ENCODE measurements at regions not wholly inside any gene's neighbourhood (a gene's known extent, or its start where the extent isn't known, plus 50 kb on each side); places are given as distances from the start of the nearest gene placed in this dataset.

DNA sequence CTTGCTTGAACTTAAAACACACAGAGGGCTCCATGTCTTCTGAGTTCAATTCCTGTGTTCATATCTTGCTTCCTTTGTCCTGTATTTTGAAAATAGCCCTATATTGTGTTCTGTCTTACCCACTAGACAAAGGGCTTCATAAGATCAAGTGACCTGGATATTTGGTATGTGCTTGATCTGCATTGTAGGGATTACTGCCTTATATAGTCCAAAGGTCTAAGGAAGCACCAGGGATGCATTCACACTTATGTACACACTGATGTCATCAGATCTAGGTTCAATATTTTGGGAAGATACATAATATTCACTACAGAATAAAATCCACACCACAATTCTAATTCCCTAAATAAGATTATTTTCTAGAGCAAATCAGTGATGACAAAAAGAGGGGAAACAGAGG is 278.0 kb upstream of the KYNU start:
- no peaks in the 10 kb centered on the region for H3K36me3 ChIP-seq (ENCODE audit: control insufficient read depth in 4 of 4, insufficient read depth in 3 of 4, low read depth in 1 of 4, low read length in 3 of 4)
- no peak for DNase-seq (ENCODE audit: low spot score)
- no peak for TF ChIP-seq HNF4A (conservative IDR thresholded peaks at IDR 0.05)

GRCh38 chr2:142598846-142599245 is 278.6 kb upstream of the KYNU start:
- no peak overlapping the region for H3K4me3 ChIP-seq (ENCODE audit: low read depth in 1 of 3, low read length in 3 of 3)
- H3K9me3 ChIP-seq (ENCODE audit: control insufficient read depth in 4 of 4, low read length in 3 of 4): no peaks in the 10 kb centered on the region
- no peaks in the 10 kb centered on the region for H3K36me3 ChIP-seq (ENCODE audit: control insufficient read depth in 4 of 4, insufficient read depth in 3 of 4, low read depth in 1 of 4, low read length in 3 of 4)
- DNase-seq (ENCODE audit: low spot score): no peak
- no peak overlapping the region for H3K9ac ChIP-seq (ENCODE audit: low read depth in 1 of 2, low read length in 2 of 2)
- no peaks in the 10 kb centered on the region for H3K4me1 ChIP-seq (ENCODE audit: control insufficient read depth in 4 of 4, insufficient read depth in 4 of 4, low read length in 3 of 4)
- TF ChIP-seq JUND (IDR thresholded peaks at IDR 0.05) (no peak), FOXA1 (IDR thresholded peaks at IDR 0.05) (no peak), SP1 (IDR thresholded peaks at IDR 0.05) (no peak), HNF4G (IDR thresholded peaks at IDR 0.05) (no peak), REST (IDR thresholded peaks at IDR 0.05) (no peak), TAF1 (conservative IDR thresholded peaks at IDR 0.05) (no peak), RXRA (IDR thresholded peaks at IDR 0.05) (no peak), RAD21 (IDR thresholded peaks at IDR 0.05) (no peak)
- TF ChIP-seq, protein P1, sequence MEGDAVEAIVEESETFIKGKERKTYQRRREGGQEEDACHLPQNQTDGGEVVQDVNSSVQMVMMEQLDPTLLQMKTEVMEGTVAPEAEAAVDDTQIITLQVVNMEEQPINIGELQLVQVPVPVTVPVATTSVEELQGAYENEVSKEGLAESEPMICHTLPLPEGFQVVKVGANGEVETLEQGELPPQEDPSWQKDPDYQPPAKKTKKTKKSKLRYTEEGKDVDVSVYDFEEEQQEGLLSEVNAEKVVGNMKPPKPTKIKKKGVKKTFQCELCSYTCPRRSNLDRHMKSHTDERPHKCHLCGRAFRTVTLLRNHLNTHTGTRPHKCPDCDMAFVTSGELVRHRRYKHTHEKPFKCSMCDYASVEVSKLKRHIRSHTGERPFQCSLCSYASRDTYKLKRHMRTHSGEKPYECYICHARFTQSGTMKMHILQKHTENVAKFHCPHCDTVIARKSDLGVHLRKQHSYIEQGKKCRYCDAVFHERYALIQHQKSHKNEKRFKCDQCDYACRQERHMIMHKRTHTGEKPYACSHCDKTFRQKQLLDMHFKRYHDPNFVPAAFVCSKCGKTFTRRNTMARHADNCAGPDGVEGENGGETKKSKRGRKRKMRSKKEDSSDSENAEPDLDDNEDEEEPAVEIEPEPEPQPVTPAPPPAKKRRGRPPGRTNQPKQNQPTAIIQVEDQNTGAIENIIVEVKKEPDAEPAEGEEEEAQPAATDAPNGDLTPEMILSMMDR (IDR thresholded peaks at IDR 0.05; ENCODE audit: low read depth, low read length, missing input control): no peak
- TF ChIP-seq, protein P2, sequence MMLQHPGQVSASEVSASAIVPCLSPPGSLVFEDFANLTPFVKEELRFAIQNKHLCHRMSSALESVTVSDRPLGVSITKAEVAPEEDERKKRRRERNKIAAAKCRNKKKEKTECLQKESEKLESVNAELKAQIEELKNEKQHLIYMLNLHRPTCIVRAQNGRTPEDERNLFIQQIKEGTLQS (IDR thresholded peaks at IDR 0.05): no peak
- H3K27ac ChIP-seq (ENCODE audit: low read depth in 1 of 2, low read length in 2 of 2): no peak overlapping the region
- no peaks in the 10 kb centered on the region for H3K27me3 ChIP-seq (ENCODE audit: control insufficient read depth in 4 of 4, insufficient read depth in 4 of 4, low read length in 3 of 4)

More for the DNA sequence above, 278.0 kb upstream of the KYNU start:
- Histone ChIP-seq H3K4me3 (ENCODE audit: low read depth in 1 of 3, low read length in 3 of 3) (no peak overlapping the region), H3K9me3 (ENCODE audit: control insufficient read depth in 4 of 4, low read length in 3 of 4) (no peaks in the 10 kb centered on the region), H3K27me3 (ENCODE audit: control insufficient read depth in 4 of 4, insufficient read depth in 4 of 4, low read length in 3 of 4) (no peaks in the 10 kb centered on the region), H3K27ac (ENCODE audit: low read depth in 1 of 2, low read length in 2 of 2) (no peak overlapping the region), H3K9ac (ENCODE audit: low read depth in 1 of 2, low read length in 2 of 2) (no peak overlapping the region), H3K4me1 (ENCODE audit: control insufficient read depth in 4 of 4, insufficient read depth in 4 of 4, low read length in 3 of 4) (no peaks in the 10 kb centered on the region)

DNA sequence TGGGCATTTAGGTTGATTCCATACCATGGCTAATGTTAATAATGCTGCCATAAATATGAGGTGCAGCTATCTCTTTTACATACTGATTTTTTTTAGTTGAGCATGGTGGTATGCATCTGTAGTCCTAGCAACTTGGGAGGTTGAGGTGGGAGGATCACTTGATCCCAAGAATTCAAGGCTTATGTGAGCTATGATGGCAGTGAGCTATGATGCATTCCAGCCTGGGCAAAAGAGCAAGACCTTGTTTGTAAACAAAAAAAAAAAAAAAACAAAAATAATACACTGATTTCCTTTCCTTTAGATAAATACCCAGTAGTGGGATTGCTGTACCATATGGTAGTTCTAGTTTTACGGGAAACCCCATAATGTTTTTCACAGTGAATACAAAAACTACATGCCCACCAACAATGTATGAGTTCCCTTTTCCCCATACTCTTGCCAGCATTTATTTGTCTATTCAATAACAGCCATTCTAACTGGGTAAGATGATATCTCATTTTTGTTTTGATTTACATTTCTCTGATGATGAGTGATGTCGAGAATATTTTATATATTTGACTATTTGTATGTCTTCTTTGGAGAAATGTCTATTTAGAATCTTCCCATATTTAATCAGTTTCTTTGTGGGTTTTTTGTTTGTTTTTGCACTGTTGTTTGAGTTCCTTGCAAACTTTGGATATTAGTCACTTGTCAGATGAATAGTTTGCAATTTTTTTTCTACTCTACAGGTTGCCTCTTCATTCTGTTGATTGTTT is 281.0 kb upstream of the KYNU start:
- no peak for DNase-seq (ENCODE audit: low spot score)
- H3K9me3 ChIP-seq (ENCODE audit: control insufficient read depth in 4 of 4, low read length in 3 of 4): no peaks in the 10 kb centered on the region
- no peaks in the 10 kb centered on the region for H3K4me1 ChIP-seq (ENCODE audit: control insufficient read depth in 4 of 4, insufficient read depth in 4 of 4, low read length in 3 of 4)
- no peak overlapping the region for H3K9ac ChIP-seq (ENCODE audit: low read depth in 1 of 2, low read length in 2 of 2)
- no peak overlapping the region for H3K4me3 ChIP-seq (ENCODE audit: low read depth in 1 of 3, low read length in 3 of 3)
- H3K27me3 ChIP-seq (ENCODE audit: control insufficient read depth in 4 of 4, insufficient read depth in 4 of 4, low read length in 3 of 4): no peaks in the 10 kb centered on the region
- H3K36me3 ChIP-seq (ENCODE audit: control insufficient read depth in 4 of 4, insufficient read depth in 3 of 4, low read depth in 1 of 4, low read length in 3 of 4): no peaks in the 10 kb centered on the region
- no peak overlapping the region for H3K27ac ChIP-seq (ENCODE audit: low read depth in 1 of 2, low read length in 2 of 2)
- 92% methylated on average over 2 of the region's 2 CpGs for WGBS
- no peak for TF ChIP-seq YY1 (IDR thresholded peaks at IDR 0.05)
- TF ChIP-seq, protein P2 (IDR thresholded peaks at IDR 0.05): no peak
- no peak for TF ChIP-seq TAF1 (conservative IDR thresholded peaks at IDR 0.05)
- TF ChIP-seq FOXA1 (IDR thresholded peaks at IDR 0.05): no peak
- TF ChIP-seq, protein P3, sequence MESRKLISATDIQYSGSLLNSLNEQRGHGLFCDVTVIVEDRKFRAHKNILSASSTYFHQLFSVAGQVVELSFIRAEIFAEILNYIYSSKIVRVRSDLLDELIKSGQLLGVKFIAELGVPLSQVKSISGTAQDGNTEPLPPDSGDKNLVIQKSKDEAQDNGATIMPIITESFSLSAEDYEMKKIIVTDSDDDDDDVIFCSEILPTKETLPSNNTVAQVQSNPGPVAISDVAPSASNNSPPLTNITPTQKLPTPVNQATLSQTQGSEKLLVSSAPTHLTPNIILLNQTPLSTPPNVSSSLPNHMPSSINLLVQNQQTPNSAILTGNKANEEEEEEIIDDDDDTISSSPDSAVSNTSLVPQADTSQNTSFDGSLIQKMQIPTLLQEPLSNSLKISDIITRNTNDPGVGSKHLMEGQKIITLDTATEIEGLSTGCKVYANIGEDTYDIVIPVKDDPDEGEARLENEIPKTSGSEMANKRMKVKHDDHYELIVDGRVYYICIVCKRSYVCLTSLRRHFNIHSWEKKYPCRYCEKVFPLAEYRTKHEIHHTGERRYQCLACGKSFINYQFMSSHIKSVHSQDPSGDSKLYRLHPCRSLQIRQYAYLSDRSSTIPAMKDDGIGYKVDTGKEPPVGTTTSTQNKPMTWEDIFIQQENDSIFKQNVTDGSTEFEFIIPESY (IDR thresholded peaks at IDR 0.05): no peak
- TF ChIP-seq FOXA2 (IDR thresholded peaks at IDR 0.05): no peak
- TF ChIP-seq NR2F2 (IDR thresholded peaks at IDR 0.05): no peak
- TF ChIP-seq HNF4G (IDR thresholded peaks at IDR 0.05): no peak
- TF ChIP-seq SP1 (IDR thresholded peaks at IDR 0.05): no peak
- TF ChIP-seq EGR1 (IDR thresholded peaks at IDR 0.05; ENCODE audit: low read depth in 2 of 2): no peak
- no peak for TF ChIP-seq MAX (IDR thresholded peaks at IDR 0.05)
- TF ChIP-seq, protein P1 (IDR thresholded peaks at IDR 0.05; ENCODE audit: low read depth, low read length, missing input control): no peak
- no peak for TF ChIP-seq HNF4A (conservative IDR thresholded peaks at IDR 0.05)
- no peak for TF ChIP-seq JUND (IDR thresholded peaks at IDR 0.05)
- no peak for TF ChIP-seq RAD21 (IDR thresholded peaks at IDR 0.05)
